Chondrocyte (in vitro differentiated cells): ENCODE measurements at regions not wholly inside any gene's neighbourhood (a gene's known extent, or its start where the extent isn't known, plus 50 kb on each side); places are given as distances from the start of the nearest gene placed in this dataset.

Source experiments
- DNase-seq: peaks from one replicate; pipeline ENCODE4 v3.0.0; 2021; ENCODE audit warnings: mixed read lengths, low spot score
- H3K27ac Mint-ChIP-seq: one replicate; pipeline ENCODE4 v1.8.0; 2021; ENCODE audit warnings: mild to moderate bottlenecking, moderate library complexity, mixed read lengths; ENCODE audit not compliant: unreplicated experiment
- H3K27me3 Mint-ChIP-seq: 2 replicates; pipeline ENCODE4 v1.8.0; 2021; ENCODE audit warnings: low read depth, mixed read lengths
- H3K36me3 Mint-ChIP-seq: 2 replicates; pipeline ENCODE4 v1.8.0; 2021; ENCODE audit warnings: low read depth, mixed read lengths
- H3K4me1 Mint-ChIP-seq: 2 replicates; pipeline ENCODE4 v1.8.0; 2021; ENCODE audit warnings: low read depth, mild to moderate bottlenecking, mixed read lengths
- H3K4me3 Mint-ChIP-seq: one replicate; pipeline ENCODE4 v1.8.0; 2021; ENCODE audit warnings: mild to moderate bottlenecking, moderate library complexity, mixed read lengths; ENCODE audit not compliant: unreplicated experiment
- H3K9me3 Mint-ChIP-seq: 2 replicates; pipeline ENCODE4 v1.8.0; 2021; ENCODE audit warnings: low read depth, mixed read lengths
- TF ChIP-seq, protein P1 (sequence below): fragments of 200-600 bp; sonication (generic); IDR thresholded peaks from 2 replicates; pipeline ENCODE4 v1.5.0; 2021; ENCODE audit warnings: antibody characterized with exemption, mild to moderate bottlenecking, moderate library complexity

DNA sequence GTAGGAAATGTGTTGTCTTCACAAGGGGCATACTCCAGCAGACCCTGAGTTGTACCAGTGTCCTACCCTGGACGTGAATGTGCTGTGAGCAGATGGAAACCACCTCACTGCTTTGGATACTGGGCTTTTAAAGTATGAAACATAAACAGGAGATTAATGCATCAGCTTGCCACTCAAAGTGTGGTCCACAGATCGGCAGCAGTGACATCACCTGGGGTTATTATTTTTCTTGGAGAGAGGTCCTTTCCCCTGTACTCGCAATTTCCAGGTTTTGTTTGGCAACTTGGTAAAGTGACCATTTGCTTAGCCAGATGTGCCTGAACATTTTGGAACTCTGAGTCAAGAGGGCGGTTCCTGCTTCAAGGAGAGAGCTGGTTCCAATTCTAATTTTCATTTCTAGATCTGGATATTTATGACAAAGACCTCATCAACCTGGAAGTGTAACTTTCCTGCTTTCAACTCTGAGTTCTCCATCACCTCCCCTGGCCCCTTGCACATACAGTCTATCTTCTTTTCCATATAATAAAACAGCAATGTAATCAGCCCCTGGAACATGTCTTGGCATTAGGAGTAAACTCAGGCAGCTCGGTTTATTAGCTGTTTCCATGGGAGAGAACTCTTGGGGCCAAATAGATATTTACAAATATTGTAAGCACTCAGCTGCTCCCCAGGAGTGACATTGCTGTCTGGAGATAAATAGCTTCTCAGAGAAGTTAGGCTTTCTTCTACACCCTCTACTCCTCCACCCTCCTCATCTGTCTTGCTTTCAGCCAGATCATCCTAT, 237.0 kb upstream of the TBX3 start:
- no peak overlapping the region for H3K4me3 Mint-ChIP-seq
- H3K4me1 Mint-ChIP-seq: peaks cover 6% of the 10 kb centered on the region
- H3K36me3 Mint-ChIP-seq: no peaks in the 10 kb centered on the region
- TF ChIP-seq, protein P1, sequence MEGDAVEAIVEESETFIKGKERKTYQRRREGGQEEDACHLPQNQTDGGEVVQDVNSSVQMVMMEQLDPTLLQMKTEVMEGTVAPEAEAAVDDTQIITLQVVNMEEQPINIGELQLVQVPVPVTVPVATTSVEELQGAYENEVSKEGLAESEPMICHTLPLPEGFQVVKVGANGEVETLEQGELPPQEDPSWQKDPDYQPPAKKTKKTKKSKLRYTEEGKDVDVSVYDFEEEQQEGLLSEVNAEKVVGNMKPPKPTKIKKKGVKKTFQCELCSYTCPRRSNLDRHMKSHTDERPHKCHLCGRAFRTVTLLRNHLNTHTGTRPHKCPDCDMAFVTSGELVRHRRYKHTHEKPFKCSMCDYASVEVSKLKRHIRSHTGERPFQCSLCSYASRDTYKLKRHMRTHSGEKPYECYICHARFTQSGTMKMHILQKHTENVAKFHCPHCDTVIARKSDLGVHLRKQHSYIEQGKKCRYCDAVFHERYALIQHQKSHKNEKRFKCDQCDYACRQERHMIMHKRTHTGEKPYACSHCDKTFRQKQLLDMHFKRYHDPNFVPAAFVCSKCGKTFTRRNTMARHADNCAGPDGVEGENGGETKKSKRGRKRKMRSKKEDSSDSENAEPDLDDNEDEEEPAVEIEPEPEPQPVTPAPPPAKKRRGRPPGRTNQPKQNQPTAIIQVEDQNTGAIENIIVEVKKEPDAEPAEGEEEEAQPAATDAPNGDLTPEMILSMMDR: no peak
- no peaks in the 10 kb centered on the region for H3K27me3 Mint-ChIP-seq
- H3K9me3 Mint-ChIP-seq: peaks cover 7% of the 10 kb centered on the region
- DNase-seq: no peak
- no peak overlapping the region for H3K27ac Mint-ChIP-seq

DNA sequence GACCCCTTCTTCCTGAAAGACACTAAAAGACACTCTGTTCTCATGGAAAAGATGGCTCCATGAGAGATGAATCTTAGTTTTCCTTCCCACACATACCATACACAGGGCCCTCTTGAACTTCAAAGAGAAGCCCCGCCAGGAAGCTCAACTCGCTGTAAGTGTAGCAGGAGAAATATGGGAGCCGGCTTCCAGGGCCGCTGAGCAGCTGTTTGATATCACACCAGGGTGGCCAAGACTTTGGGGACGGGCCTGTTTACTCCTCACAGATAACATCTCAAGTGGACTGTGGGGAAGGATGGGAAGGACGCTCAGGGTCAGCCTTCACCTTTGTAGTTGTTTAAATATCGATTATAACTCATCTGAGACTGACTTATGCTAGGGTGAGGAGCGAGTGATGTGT, 235.5 kb upstream of the TBX3 start:
- H3K4me1 Mint-ChIP-seq: peaks cover 4% of the 10 kb centered on the region
- no peak for DNase-seq
- peaks cover 7% of the 10 kb centered on the region for H3K9me3 Mint-ChIP-seq
- no peaks in the 10 kb centered on the region for H3K36me3 Mint-ChIP-seq
- TF ChIP-seq, protein P1: no peak
- no peak overlapping the region for H3K27ac Mint-ChIP-seq
- H3K27me3 Mint-ChIP-seq: no peaks in the 10 kb centered on the region
- H3K4me3 Mint-ChIP-seq: no peak overlapping the region

DNA sequence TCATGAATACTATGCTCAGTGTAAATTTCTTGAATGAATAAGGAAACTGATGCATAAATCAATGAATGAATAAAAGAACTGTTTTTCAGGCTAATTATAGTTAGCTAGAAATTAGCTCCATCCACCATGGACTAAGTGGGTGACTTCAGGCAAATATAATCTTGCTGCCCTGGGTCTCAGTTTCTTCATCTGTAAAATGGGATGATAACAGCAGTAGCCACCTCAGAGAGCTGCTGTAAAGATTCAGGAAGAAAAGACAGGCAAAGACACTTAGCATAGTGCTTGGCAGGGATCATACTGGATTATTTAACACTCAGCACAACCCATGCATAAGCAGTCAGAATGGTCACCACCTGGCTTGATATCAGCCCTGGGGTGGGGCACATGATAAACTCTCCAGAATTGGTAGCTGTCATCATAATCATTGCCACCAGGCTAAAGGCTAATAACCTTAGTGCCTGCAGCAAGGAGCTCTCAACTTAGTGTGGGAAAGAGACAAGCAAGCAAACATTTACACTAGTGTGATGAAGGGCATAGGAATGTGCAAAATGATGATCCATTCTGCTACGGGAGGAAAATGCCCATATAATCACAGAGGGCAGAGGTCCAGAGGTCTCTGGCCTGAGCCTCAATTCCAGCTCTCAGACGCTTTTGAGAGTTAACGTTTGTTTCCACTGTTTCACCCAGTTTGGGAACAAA, 234.7 kb upstream of the TBX3 start:
- H3K9me3 Mint-ChIP-seq: peaks cover 7% of the 10 kb centered on the region
- peaks cover 4% of the 10 kb centered on the region for H3K4me1 Mint-ChIP-seq

DNA sequence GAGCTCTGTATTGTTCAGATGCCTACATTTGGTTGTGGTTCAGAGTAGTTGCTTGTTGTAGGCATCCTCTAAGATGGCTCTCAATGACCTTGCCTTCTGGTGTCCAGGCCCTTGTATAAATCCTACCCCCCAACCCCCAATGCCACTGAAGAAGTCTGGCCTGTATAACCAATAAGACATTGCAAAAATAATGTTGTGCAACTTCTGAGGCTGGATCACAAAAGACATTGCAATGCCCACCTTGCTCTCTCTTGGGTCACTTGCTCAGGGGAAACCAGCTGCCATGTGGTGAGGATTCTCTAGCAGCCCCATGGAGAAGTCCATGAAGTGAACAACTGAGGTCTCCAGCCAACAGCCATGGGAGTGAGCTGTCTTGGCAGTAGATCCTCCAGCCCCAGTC, 234.0 kb upstream of the TBX3 start:
- peaks cover 4% of the 10 kb centered on the region for H3K4me1 Mint-ChIP-seq

More for the DNA sequence above, 234.7 kb upstream of the TBX3 start:
- Mint-ChIP-seq H3K27me3 (no peaks in the 10 kb centered on the region), H3K27ac (no peak overlapping the region), H3K36me3 (no peaks in the 10 kb centered on the region), H3K4me3 (no peak overlapping the region)
- DNase-seq: no peak
- TF ChIP-seq, protein P1: no peak

DNA sequence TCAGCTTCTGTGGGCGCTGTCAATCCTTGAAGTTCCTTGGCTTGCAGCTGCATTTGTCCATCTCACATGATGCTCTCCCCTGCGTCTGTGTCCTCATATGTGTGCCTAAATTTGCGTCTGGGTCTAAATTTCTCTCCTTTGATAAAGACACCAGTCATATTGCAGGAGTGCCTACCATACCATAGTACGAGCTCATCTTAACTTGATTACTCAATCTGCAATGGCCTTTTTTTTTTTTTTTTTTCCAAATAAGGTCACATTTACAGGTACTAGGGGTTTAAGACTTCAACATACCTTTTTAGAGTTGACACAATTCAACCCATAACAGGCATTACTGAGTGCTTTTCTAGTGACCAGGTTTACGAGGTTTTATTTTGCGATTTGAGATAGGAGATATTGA, 233.3 kb upstream of the TBX3 start:
- Mint-ChIP-seq H3K9me3 (peaks cover 7% of the 10 kb centered on the region), H3K4me1 (peaks cover 4% of the 10 kb centered on the region), H3K4me3 (no peak overlapping the region), H3K36me3 (no peaks in the 10 kb centered on the region), H3K27ac (no peak overlapping the region), H3K27me3 (no peaks in the 10 kb centered on the region)
- TF ChIP-seq, protein P1: no peak
- no peak for DNase-seq

More for the DNA sequence above, 234.0 kb upstream of the TBX3 start:
- Mint-ChIP-seq H3K27ac (no peak overlapping the region), H3K27me3 (no peaks in the 10 kb centered on the region), H3K36me3 (no peaks in the 10 kb centered on the region), H3K4me3 (no peak overlapping the region), H3K9me3 (peaks cover 7% of the 10 kb centered on the region)
- TF ChIP-seq, protein P1: no peak
- no peak for DNase-seq
